AG04450 (cell line): ENCODE measurements at regions not wholly inside any gene's neighbourhood (a gene's known extent, or its start where the extent isn't known, plus 50 kb on each side); places are given as distances from the start of the nearest gene placed in this dataset.
"Not testable (repeated sequence)": the region's sequence is repeated elsewhere in the genome, so short reads cannot be mapped to it uniquely, and the experiment has no call there.

Source experiments
- CTCF ChIA-PET: fragments of 300-600, 350-600 bp; formaldehyde crosslinking; extraction: SDS; loops from one replicate; lab custom pipeline; 2022; ENCODE audit warnings: antibody characterized with exemption, inconsistent platforms; lab: Charles Lee
- POLR2A ChIA-PET: fragments of 350-600 bp; formaldehyde crosslinking; extraction: SDS; loops from one replicate; lab custom pipeline; 2021; ENCODE audit warnings: antibody characterized with exemption, inconsistent platforms; lab: Yijun Ruan, JAX
- DNase-seq: peaks from one replicate; pipeline ENCODE4 v3.0.0-alpha.2; 2011; ENCODE audit warnings: low read depth, low spot score
- H3K27ac ChIP-seq: one replicate; pipeline ENCODE4 v1.5.1; 2012; ENCODE audit warnings: low read depth, low read length, control low read depth
- H3K27me3 ChIP-seq: one replicate; pipeline ENCODE4 v1.6.0; 2012; ENCODE audit warnings: low read length; ENCODE audit not compliant: control insufficient read depth, insufficient read depth
- H3K4me3 ChIP-seq: 2 replicates; pipeline ENCODE4 v1.5.1; 2011; ENCODE audit warnings: mild to moderate bottlenecking, low read depth, low read length, control low read depth
- H3K9me3 ChIP-seq: 2 replicates; pipeline ENCODE4 v1.5.1; 2012; ENCODE audit warnings: low read length; ENCODE audit not compliant: control insufficient read depth, insufficient read depth
- CTCF ChIP-seq: IDR thresholded peaks from 2 replicates; pipeline ENCODE4 v1.5.1; 2011; ENCODE audit warnings: low read depth, low read length, control low read depth, inconsistent platforms

- CTCF ChIA-PET, result no interaction called here
- no peak for TF ChIP-seq CTCF
These were observed 308.6 kb upstream of the RPS23 start for GRCh38 chr5:82586661-82587310.

GRCh38 chr5:82586181-82586580 is 308.0 kb upstream of the RPS23 start:
- TF ChIP-seq CTCF, result no peak
- Histone ChIP-seq H3K27me3 (no peaks in the 10 kb centered on the region), H3K27ac (no peak overlapping the region), H3K4me3 (no peak overlapping the region), H3K9me3 (no peaks in the 10 kb centered on the region; the same call in 1 of the 2 replicates)
- no peak for DNase-seq
- ChIA-PET POLR2A (no interaction called here), CTCF (no interaction called here)

More at GRCh38 chr5:82586661-82587310, 308.6 kb upstream of the RPS23 start:
- H3K27me3 ChIP-seq, result no peaks in the 10 kb centered on the region
- POLR2A ChIA-PET, result no interaction called here
- no peaks in the 10 kb centered on the region; the same call in 1 of the 2 replicates for H3K9me3 ChIP-seq
- no peak overlapping the region for H3K27ac ChIP-seq
- no peak overlapping the region for H3K4me3 ChIP-seq
- DNase-seq, result no peak

GRCh38 chr5:82584631-82585030 is 306.5 kb upstream of the RPS23 start:
- Histone ChIP-seq H3K4me3 (no peak overlapping the region), H3K9me3 (no peaks in the 10 kb centered on the region; the same call in 1 of the 2 replicates), H3K27me3 (no peaks in the 10 kb centered on the region), H3K27ac (no peak overlapping the region)
- DNase-seq, result no peak
- CTCF ChIA-PET, result interaction anchor here (0.6 kb wide), 1 partner anchor 1066 kb away, joined by 6 read pairs; no protein-coding TSS in a partner anchor
- TF ChIP-seq CTCF, result no peak
- POLR2A ChIA-PET, result no interaction called here

- H3K9me3 ChIP-seq, DNase-seq, H3K4me3 ChIP-seq, H3K27me3 ChIP-seq, POLR2A ChIA-PET, CTCF ChIA-PET, H3K27ac ChIP-seq: not testable (repeated sequence)
These were observed 305.2 kb upstream of the RPS23 start for GRCh38 chr5:82583331-82583730.

DNA sequence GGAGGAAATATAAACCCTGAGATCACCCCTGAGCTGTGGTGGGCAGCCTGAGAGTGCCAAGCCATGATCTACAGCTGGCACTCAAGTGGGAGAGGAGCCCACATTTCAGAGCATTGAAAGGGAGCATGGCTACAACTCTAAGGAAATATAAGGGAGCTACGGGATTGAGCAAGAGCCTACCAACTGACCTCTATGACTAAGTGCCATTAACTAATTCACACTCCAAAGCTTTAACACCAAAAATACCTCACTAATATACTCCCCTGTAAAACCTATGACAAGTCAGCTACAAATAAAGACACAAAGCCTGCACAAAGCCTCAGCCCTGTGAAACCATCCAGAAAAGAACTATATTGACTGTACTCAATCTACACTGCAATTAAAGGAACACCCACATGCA is 286.8 kb upstream of the RPS23 start:
- ChIA-PET CTCF (no interaction called here), POLR2A (no interaction called here)
- H3K27ac ChIP-seq, result no peak overlapping the region
- H3K4me3 ChIP-seq, result no peak overlapping the region
- no peaks in the 10 kb centered on the region for H3K9me3 ChIP-seq
- DNase-seq, result no peak
- H3K27me3 ChIP-seq, result peaks cover 2% of the 10 kb centered on the region
- TF ChIP-seq CTCF, result no peak
